ENCODE measurements at regions not wholly inside any gene's neighbourhood (a gene's known extent, or its start where the extent isn't known, plus 50 kb on each side); places are given as distances from the start of the nearest gene placed in this dataset.

DNA sequence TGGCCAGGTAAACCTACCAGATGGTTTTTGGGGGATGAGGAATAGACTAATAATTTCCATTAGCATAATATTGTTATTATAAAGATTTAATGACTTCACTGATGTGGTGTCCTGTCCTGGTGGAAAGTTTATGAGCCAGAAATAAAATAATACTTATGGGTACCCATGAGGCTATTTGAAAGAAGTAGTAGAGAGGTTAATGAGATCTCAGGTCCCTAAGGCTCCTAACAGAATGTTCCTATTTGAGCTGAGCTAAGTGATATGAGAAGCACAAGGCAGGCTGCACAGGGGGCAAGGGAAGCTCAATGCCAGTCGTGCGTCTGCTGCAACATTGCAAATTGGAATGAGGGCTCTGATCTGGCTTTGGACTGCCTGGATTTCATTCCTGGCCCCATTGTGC, 174.1 kb downstream of the BMP2 start:
- TF ChIP-seq, protein P1, sequence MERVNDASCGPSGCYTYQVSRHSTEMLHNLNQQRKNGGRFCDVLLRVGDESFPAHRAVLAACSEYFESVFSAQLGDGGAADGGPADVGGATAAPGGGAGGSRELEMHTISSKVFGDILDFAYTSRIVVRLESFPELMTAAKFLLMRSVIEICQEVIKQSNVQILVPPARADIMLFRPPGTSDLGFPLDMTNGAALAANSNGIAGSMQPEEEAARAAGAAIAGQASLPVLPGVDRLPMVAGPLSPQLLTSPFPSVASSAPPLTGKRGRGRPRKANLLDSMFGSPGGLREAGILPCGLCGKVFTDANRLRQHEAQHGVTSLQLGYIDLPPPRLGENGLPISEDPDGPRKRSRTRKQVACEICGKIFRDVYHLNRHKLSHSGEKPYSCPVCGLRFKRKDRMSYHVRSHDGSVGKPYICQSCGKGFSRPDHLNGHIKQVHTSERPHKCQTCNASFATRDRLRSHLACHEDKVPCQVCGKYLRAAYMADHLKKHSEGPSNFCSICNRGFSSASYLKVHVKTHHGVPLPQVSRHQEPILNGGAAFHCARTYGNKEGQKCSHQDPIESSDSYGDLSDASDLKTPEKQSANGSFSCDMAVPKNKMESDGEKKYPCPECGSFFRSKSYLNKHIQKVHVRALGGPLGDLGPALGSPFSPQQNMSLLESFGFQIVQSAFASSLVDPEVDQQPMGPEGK (CRISPR knock-in tag; IDR thresholded peaks at IDR 0.05): no peak
- TF ChIP-seq FOSL1 (CRISPR knock-in tag; IDR thresholded peaks at IDR 0.05; ENCODE audit: borderline replicate concordance) (no peak), THRA (CRISPR knock-in tag; IDR thresholded peaks at IDR 0.05; ENCODE audit: borderline replicate concordance) (no peak), CHD2 (IDR thresholded peaks at IDR 0.05; ENCODE audit: low read depth, low read length) (no peak), E2F5 (CRISPR knock-in tag; conservative IDR thresholded peaks at IDR 0.05) (no peak), ARNT (IDR thresholded peaks at IDR 0.05) (no peak), ZNF737 (CRISPR knock-in tag; IDR thresholded peaks at IDR 0.05; ENCODE audit: borderline replicate concordance) (no peak), ZXDC (CRISPR knock-in tag; IDR thresholded peaks at IDR 0.05) (no peak)
